ENCODE measurements at regions not wholly inside any gene's neighbourhood (a gene's known extent, or its start where the extent isn't known, plus 50 kb on each side); places are given as distances from the start of the nearest gene placed in this dataset.

DNA sequence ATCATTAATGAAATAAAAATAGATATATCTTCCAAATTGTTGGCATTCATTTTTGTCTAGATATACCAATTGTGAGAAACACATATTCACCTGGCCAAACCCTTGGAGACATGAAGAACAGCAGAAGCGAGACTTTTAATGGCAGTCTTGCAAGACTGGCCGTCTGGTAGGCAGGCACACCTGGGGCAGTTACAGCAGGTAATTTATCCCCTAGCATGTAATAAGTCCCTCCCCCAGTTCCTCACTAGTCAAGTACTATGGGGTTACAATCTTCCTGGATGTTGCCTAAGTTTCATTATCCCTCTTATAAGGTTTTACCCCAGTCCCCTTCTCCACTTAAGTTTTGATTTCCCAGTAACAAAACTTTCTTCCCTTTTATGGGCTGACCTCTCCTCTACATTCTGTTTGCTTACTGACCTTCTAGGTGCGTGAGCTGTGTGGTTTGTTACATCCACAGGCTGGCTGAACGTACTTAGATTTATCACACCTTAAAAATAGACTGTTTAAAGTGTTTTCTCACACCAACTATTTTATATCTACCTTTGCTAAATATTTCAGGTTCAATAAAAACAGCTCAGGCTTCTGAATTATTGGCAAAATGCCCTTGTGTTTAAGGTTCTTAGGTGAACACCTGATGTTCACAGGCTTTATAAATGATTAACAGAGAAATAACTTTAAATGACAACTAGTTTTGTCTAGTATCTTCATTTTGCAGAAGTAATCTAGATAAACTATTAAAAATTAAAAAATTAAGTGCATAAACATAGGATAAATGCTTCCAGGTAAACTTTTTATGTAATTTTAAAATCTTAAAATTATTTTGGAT, 365.0 kb upstream of the TFPI start:
- Histone ChIP-seq H3K4me3 (no peak overlapping the region), H3K4me1 (replicated peaks) (no peaks in the 10 kb centered on the region), H3K9me3 (replicated peaks) (no peaks in the 10 kb centered on the region), H3K36me3 (no peaks in the 10 kb centered on the region), H3K27me3 (replicated peaks) (no peaks in the 10 kb centered on the region), H3K27ac (no peak overlapping the region)
- DNase-seq (ENCODE audit: low read depth in 1 of 2, low spot score in 2 of 2), result no peak

DNA sequence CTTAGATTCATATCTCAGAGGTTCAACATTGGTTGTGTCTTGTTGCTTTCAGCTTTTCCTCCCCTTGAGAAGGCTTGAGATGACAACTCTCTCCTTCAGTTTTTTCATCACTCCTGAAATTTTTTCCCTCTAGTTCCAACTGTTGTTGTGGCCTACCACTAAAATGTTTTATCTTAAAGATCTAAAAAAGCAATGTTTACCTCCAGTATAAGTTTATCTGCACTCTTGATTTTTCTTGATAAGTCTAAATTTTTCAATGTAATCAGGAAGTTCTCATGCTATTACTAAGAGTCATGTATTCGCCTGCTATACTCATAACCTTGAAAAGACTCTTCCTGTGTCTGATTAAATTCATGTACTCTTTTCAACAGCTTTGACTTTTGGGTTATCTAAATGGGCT, 366.3 kb upstream of the TFPI start:
- no peak overlapping the region for H3K27ac ChIP-seq
- no peaks in the 10 kb centered on the region for H3K36me3 ChIP-seq
- no peaks in the 10 kb centered on the region for H3K4me1 ChIP-seq (replicated peaks)
- no peaks in the 10 kb centered on the region for H3K27me3 ChIP-seq (replicated peaks)
- no peak for DNase-seq (ENCODE audit: low read depth in 1 of 2, low spot score in 2 of 2)
- no peak overlapping the region for H3K4me3 ChIP-seq
- no peaks in the 10 kb centered on the region for H3K9me3 ChIP-seq (replicated peaks)

DNA sequence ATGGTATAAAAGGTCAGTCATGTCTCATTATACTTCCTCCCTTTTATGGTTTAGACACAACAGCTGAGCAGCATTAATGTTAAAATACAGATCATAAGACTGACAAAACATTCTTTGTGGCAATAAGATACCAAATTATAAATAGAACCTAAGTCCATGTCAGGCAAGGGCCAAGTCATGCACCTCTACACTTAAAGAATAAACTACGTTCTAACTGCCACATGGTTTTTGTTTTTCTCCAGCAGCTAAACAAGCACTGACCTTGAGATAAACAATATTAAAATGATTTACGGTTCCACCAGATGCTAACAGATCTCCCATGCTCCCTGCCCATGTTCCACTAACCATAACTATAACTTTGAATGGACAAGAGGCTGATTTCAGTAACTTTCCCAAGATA, 368.6 kb upstream of the TFPI start:
- H3K27ac ChIP-seq, result no peak overlapping the region
- H3K36me3 ChIP-seq, result no peaks in the 10 kb centered on the region
- no peak overlapping the region for H3K4me3 ChIP-seq
- no peaks in the 10 kb centered on the region for H3K27me3 ChIP-seq (replicated peaks)
- no peaks in the 10 kb centered on the region for H3K9me3 ChIP-seq (replicated peaks)
- H3K4me1 ChIP-seq (replicated peaks), result no peaks in the 10 kb centered on the region
- no peak for DNase-seq (ENCODE audit: low read depth in 1 of 2, low spot score in 2 of 2)

DNA sequence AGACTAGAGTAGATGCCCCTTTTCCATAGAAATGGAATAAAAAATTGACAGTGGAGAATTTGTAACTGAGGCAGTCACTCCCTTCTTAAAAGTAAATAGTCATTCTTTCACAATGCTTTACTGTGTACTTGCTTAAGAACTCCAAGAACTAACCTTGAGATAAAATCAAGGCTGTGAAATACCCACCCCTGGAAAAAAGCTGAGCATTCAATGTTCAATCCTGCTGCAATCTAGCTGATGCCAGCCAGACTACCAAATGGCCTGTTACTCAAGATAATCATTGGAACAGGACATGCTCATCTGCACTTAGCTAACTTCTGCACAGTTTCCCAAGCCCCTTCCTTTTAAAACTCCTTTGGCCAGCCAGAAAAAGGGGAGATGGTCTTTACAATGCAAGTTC, 367.4 kb upstream of the GULP1 start:
- Histone ChIP-seq H3K27ac (no peak overlapping the region), H3K27me3 (replicated peaks) (no peaks in the 10 kb centered on the region), H3K36me3 (no peaks in the 10 kb centered on the region), H3K4me1 (replicated peaks) (no peaks in the 10 kb centered on the region), H3K9me3 (replicated peaks) (no peaks in the 10 kb centered on the region), H3K4me3 (no peak overlapping the region)
- no peak for DNase-seq (ENCODE audit: low read depth in 1 of 2, low spot score in 2 of 2)

DNA sequence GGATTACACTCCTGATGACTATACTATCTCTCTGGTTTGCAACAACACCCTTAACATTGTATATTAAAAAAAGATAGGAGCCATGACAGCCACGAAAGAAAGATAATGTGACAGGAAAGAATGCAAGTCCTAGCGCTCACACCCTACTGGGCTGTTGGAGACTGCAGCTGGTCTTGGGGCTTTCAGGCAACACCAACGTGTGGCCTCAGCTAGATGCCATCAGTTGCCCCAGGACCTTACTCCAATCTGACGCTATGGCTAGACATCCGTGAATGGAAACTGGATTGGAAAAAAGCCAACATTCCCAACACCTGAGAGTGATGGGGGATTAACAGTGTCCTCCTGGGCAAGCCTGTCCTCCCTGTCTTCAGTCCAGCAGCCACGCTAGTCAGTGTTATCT, 357.4 kb upstream of the GULP1 start:
- no peak for DNase-seq (ENCODE audit: low read depth in 1 of 2, low spot score in 2 of 2)
- no peaks in the 10 kb centered on the region for H3K27me3 ChIP-seq (replicated peaks)
- H3K27ac ChIP-seq, result no peak overlapping the region
- H3K9me3 ChIP-seq (replicated peaks), result no peaks in the 10 kb centered on the region
- H3K4me1 ChIP-seq (replicated peaks), result no peaks in the 10 kb centered on the region
- H3K4me3 ChIP-seq, result no peak overlapping the region
- H3K36me3 ChIP-seq, result no peaks in the 10 kb centered on the region

DNA sequence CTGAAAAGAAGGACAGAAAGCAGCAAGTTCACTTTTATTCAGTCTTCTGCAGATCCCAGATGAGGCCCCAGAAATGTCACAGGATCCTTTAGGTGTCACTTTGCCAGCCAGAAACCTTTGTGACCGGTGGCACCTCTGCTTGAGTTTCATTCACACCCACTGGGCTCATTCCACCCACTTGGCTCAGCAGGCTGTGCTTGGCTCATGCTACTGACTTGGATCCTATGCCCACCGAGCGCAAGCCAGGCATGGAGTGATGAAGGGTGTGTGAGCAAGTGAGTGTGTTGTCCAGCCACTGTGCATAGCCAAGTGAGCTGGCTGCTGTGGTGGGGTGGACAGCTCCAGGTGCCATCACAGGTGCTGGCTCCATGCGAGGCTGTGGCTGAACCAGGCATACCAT, 357.0 kb upstream of the GULP1 start:
- Histone ChIP-seq H3K9me3 (replicated peaks) (no peaks in the 10 kb centered on the region), H3K36me3 (no peaks in the 10 kb centered on the region), H3K27me3 (replicated peaks) (no peaks in the 10 kb centered on the region), H3K4me3 (no peak overlapping the region), H3K27ac (no peak overlapping the region), H3K4me1 (replicated peaks) (no peaks in the 10 kb centered on the region)
- DNase-seq (ENCODE audit: low read depth in 1 of 2, low spot score in 2 of 2), result no peak

DNA sequence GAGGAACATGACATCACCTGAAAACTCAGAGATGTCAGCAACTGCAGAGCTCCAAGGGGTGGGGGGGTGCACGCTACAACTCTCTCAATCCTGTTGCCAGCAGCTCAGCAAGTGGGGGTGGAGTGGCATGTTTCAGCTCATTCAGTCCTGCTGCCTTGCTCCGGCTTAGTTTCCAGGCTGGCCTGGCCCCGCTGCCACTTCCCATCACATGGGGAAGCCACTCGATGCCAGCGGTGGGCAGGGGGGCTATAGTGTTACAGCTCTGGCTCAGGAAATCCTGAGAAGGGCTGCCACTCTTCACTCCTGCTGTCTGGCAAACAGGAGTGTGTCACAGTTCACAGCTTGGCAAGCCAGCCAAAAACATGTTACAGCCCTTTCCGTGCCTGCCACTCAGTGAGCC, 356.5 kb upstream of the GULP1 start:
- no peaks in the 10 kb centered on the region for H3K9me3 ChIP-seq (replicated peaks)
- no peak overlapping the region for H3K4me3 ChIP-seq
- H3K36me3 ChIP-seq, result no peaks in the 10 kb centered on the region
- no peaks in the 10 kb centered on the region for H3K4me1 ChIP-seq (replicated peaks)
- no peak overlapping the region for H3K27ac ChIP-seq
- DNase-seq (ENCODE audit: low read depth in 1 of 2, low spot score in 2 of 2), result no peak
- H3K27me3 ChIP-seq (replicated peaks), result no peaks in the 10 kb centered on the region

DNA sequence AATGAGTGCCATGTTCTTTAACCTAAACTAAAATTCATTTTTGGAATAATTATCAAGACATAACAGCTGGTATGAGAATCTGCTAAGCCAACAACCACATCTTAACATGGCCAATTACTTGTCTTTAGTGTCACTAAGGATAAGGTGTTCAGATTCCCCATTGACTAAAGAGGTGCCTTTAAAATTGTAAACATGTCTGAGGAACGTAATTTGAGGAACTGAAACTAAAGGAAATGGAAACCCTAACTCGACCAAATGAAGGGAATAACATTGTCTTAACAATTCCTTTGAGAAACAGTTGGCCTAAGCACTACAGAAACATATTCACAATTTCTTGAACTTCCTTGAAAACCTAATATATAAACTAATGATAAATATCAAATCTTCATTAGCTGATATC, 355.4 kb upstream of the GULP1 start:
- Histone ChIP-seq H3K27ac (no peak overlapping the region), H3K9me3 (replicated peaks) (no peaks in the 10 kb centered on the region), H3K4me3 (no peak overlapping the region), H3K36me3 (no peaks in the 10 kb centered on the region), H3K27me3 (replicated peaks) (no peaks in the 10 kb centered on the region), H3K4me1 (replicated peaks) (no peaks in the 10 kb centered on the region)
- DNase-seq (ENCODE audit: low read depth in 1 of 2, low spot score in 2 of 2), result no peak

DNA sequence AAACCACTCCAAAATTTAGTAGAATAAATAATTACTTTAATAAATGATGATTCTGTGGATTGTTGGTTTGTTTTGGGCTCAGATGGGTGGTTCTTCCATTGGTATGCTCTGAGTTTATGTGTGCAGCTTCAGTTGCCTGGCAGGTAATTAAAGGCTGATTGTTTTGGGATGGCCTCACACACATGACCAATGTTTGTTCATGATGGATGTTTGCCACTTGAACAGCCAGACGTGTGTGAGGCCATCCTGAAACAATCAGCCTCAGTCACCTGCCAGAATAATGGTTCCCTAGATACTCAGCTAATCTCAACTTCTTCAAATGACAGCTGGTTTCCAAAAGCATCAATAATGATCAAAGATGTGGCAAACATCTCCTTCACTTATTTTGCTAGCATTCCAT, 352.5 kb upstream of the GULP1 start:
- Histone ChIP-seq H3K4me3 (no peak overlapping the region), H3K4me1 (replicated peaks) (no peaks in the 10 kb centered on the region), H3K36me3 (no peaks in the 10 kb centered on the region), H3K27me3 (replicated peaks) (no peaks in the 10 kb centered on the region), H3K9me3 (replicated peaks) (no peaks in the 10 kb centered on the region), H3K27ac (no peak overlapping the region)
- no peak for DNase-seq (ENCODE audit: low read depth in 1 of 2, low spot score in 2 of 2)

DNA sequence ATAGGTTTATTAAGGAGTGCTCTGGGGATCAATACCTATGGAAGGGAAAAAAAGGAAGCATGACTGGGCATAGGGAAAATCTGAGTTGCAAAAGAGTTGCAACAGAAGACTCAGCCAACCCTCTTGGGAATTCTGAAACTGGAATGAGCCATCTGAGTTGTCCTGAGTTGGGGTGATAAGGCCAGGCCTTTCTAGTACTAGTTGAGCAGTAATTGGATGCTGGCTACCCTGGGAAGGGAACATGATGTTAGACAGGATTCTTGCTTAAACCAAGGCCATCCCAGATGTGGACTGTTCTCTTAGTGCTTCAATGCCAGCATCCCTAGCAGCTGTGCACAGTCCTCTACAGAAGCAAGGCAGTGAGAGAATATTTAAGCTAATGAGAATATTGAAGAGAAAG, 348.8 kb upstream of the GULP1 start:
- Histone ChIP-seq H3K36me3 (no peaks in the 10 kb centered on the region), H3K27ac (no peak overlapping the region), H3K4me3 (no peak overlapping the region), H3K4me1 (replicated peaks) (no peaks in the 10 kb centered on the region), H3K27me3 (replicated peaks) (no peaks in the 10 kb centered on the region), H3K9me3 (replicated peaks) (no peaks in the 10 kb centered on the region)
- DNase-seq (ENCODE audit: low read depth in 1 of 2, low spot score in 2 of 2), result no peak

DNA sequence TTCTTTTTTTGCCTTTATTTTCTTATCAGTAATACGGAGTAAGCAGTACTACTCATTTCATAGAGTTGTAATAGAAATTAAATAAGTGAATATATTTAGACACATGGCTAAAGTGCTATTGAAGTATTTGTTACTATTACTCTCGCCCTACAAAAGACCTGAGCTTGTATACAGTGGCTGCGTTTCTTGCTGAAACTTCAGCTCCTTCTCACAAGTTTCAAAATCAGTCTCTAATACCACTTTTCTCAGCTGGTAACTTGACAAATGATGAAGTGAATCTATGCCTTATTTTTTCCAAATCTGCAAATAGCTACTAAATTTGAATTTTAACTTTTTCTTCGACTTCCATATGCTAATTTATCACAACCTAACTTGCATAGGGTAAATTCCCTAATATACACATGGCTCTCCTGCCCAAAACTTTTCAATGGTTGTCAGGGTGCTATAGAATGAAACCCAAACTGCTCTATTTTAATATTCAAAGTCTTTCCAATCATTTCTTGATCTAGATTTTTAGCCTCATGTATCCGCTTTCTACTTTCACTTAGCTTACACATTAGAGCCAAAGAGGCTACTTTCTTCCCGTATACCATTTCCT, 347.8 kb upstream of the GULP1 start:
- Histone ChIP-seq H3K36me3 (no peaks in the 10 kb centered on the region), H3K4me3 (no peak overlapping the region), H3K27me3 (replicated peaks) (no peaks in the 10 kb centered on the region), H3K4me1 (replicated peaks) (no peaks in the 10 kb centered on the region), H3K27ac (no peak overlapping the region), H3K9me3 (replicated peaks) (no peaks in the 10 kb centered on the region)
- no peak for DNase-seq (ENCODE audit: low read depth in 1 of 2, low spot score in 2 of 2)

DNA sequence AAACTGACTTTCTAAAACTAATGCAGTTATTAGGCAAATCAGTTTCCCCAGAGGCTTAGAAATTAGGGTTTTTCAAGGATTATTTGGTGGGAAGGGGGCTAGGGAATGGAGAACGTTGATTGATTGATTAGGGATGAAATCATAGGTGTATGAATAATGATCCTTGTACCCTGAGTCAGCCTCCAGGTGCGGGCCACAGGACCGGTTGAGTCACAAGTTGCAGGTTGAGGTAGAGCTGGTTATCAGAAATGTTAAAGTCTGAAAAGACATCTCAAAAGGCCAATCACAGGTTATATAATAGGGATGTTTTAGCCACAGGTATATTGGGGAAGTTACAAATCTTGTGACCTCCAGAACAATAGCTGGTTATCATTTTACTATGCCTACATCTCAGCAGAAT, 341.8 kb upstream of the GULP1 start:
- DNase-seq (ENCODE audit: low read depth in 1 of 2, low spot score in 2 of 2), result no peak
- no peak overlapping the region for H3K4me3 ChIP-seq

DNA sequence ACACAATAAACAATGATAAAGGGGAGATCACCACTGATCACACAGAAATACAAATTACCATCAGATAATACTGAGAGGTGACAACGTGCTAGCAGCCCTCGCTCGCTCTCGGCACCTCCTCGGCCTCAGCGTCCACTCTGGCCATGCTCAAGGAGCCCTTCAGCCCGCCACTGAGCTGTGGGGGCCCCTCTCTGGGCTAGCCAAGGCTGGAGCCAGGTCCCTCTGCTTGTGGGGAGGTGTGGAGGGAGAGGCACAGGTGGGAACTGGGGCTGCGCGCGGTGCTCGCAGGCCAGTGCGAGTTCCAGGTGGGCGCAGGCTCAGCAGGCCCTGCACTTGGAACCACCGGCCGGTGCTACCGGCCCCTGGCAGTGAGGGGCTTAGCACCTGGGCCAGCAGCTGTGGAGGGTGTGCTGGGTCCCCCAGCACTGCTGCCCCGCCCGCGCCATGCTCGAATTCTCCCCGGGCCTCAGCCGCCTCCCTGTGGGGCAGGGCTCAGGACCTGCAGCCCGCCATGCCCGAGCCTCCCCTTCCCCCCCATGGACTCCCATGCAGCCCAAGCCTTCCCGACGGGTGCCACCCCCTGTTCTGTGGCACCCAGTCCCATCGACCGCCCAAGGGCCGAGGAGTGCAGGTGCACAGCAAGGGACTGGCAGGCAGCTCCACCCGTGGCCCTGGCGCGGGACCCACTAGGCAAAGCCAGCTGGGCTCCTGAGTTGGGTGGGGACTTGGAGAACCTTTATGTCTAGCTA, 340.0 kb upstream of the GULP1 start:
- H3K9me3 ChIP-seq (replicated peaks), result no peaks in the 10 kb centered on the region
- H3K27ac ChIP-seq, result no peak overlapping the region
- no peaks in the 10 kb centered on the region for H3K36me3 ChIP-seq
- H3K4me1 ChIP-seq (replicated peaks), result no peaks in the 10 kb centered on the region
- no peak for DNase-seq (ENCODE audit: low read depth in 1 of 2, low spot score in 2 of 2)
- no peaks in the 10 kb centered on the region for H3K27me3 ChIP-seq (replicated peaks)
- no peak overlapping the region for H3K4me3 ChIP-seq

More for the DNA sequence above, 341.8 kb upstream of the GULP1 start:
- Histone ChIP-seq H3K4me1 (replicated peaks) (no peaks in the 10 kb centered on the region), H3K27me3 (replicated peaks) (no peaks in the 10 kb centered on the region), H3K36me3 (no peaks in the 10 kb centered on the region), H3K9me3 (replicated peaks) (no peaks in the 10 kb centered on the region), H3K27ac (no peak overlapping the region)

DNA sequence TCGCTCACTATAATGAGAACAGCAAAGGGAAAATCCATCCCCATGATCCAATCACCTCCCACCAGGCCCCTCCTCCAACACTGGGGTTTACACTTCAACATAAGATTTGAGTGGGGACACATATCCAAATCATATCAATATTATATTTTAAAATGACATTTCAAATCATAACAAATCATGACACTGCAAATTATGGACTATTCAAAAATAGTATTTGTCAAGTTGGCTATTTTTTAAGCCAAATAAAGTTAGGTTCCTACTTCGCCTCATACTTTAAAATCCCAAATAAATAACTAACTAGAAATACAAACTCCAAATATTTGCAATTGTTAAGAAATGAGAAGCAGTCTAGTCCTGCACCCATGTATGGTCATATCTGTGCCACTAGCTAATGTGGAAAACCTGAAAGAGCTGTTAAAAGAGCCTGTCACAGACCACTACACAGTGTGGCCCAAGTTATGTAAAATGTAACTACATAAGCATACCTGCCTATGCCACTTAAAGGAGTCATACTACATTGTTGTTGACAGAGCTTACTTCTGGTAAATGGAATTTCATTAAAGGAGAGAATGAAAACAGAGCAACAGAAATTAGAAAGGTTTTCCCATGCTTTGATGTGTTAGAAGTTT, 334.7 kb upstream of the GULP1 start:
- Histone ChIP-seq H3K27ac (no peak overlapping the region), H3K36me3 (no peaks in the 10 kb centered on the region), H3K4me1 (replicated peaks) (no peaks in the 10 kb centered on the region), H3K4me3 (no peak overlapping the region), H3K9me3 (replicated peaks) (no peaks in the 10 kb centered on the region), H3K27me3 (replicated peaks) (no peaks in the 10 kb centered on the region)
- no peak for DNase-seq (ENCODE audit: low read depth in 1 of 2, low spot score in 2 of 2)

Measured in SJSA1 (cell line).